HepG2 (cell line): ENCODE measurements at regions not wholly inside any gene's neighbourhood (a gene's known extent, or its start where the extent isn't known, plus 50 kb on each side); places are given as distances from the start of the nearest gene placed in this dataset.
"Not testable (repeated sequence)": the region's sequence is repeated elsewhere in the genome, so short reads cannot be mapped to it uniquely, and the experiment has no call there.

Source experiments
- FOSL2 ChIP-seq: sonication (generic); formaldehyde crosslinking; IDR thresholded peaks from 2 replicates; pipeline ENCODE4 v1.4.0; 2020; ENCODE audit warnings: missing genetic modification reagents
- POLR2AphosphoS5 ChIP-seq: IDR thresholded peaks from 2 replicates; pipeline ENCODE4 v1.6.1; 2012; ENCODE audit warnings: low read depth, low read length
- RFX5 ChIP-seq: IDR thresholded peaks from 2 replicates; pipeline ENCODE4 v1.6.1; 2011; ENCODE audit warnings: low read depth, low read length, improper control_type of control experiment
- ZNF317 ChIP-seq: sonication (generic); formaldehyde crosslinking; IDR thresholded peaks from 2 replicates; pipeline ENCODE4 v1.5.0; 2020; ENCODE audit warnings: mild to moderate bottlenecking, missing genetic modification reagents
- ZNF501 ChIP-seq: sonication (generic); formaldehyde crosslinking; IDR thresholded peaks from 2 replicates; pipeline ENCODE4 v1.5.1; 2020; ENCODE audit warnings: mild to moderate bottlenecking, moderate library complexity, missing genetic modification reagents
- ZSCAN9 ChIP-seq: IDR thresholded peaks from 2 replicates; pipeline ENCODE4 v1.6.1; 2016; ENCODE audit warnings: borderline replicate concordance

DNA sequence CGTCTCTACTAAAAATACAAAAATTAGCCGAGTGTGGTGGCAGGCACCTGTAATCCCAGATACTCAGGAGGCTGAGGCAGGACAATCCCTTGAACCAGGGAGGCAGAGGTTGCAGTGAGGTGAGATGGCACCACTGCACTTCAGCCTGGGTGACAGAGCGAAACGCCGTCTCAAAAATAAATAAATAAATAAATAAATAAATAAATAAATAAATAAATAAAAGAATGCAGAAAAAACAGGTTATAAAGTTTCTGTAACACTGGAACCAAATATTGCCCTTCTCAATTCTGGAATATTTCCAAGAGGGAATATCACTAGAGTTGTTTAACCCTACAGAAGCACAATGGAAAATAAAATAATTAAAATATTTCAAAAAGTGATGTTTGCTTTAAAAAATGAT lies 418.4 kb downstream of the ADAM29 start:
- TF ChIP-seq POLR2AphosphoS5; ZNF501 (CRISPR knock-in tag); FOSL2; ZSCAN9 (CRISPR knock-in tag); ZNF317; RFX5: not testable (repeated sequence)
